Mucosa of stomach (tissue), 1 donor: ENCODE measurements at regions not wholly inside any gene's neighbourhood (a gene's known extent, or its start where the extent isn't known, plus 50 kb on each side); places are given as distances from the start of the nearest gene placed in this dataset.

ENCODE experiments used
- H3K27me3 ChIP-seq: one replicate; pipeline ENCODE4 v1.7.0; 2013; ENCODE audit warnings: mild to moderate bottlenecking, low read length; ENCODE audit not compliant: control insufficient read depth, insufficient read depth
- H3K36me3 ChIP-seq: one replicate; pipeline ENCODE4 v1.7.0; 2013; ENCODE audit warnings: low read length; ENCODE audit not compliant: control insufficient read depth, insufficient read depth
- H3K4me1 ChIP-seq: one replicate; pipeline ENCODE4 v1.7.0; 2013; ENCODE audit warnings: mild to moderate bottlenecking, low read length; ENCODE audit not compliant: control insufficient read depth, insufficient read depth
- H3K4me3 ChIP-seq: one replicate; pipeline ENCODE4 v1.7.0; 2013; ENCODE audit warnings: low read length
- H3K9ac ChIP-seq: one replicate; pipeline ENCODE4 v1.7.0; 2013; ENCODE audit warnings: mild to moderate bottlenecking, low read length, moderate library complexity
- H3K9me3 ChIP-seq: one replicate; pipeline ENCODE4 v1.7.0; 2013; ENCODE audit warnings: mild to moderate bottlenecking, low read length, moderate library complexity; ENCODE audit not compliant: control insufficient read depth
- donor health status: Pancreatic carcinoma.

DNA sequence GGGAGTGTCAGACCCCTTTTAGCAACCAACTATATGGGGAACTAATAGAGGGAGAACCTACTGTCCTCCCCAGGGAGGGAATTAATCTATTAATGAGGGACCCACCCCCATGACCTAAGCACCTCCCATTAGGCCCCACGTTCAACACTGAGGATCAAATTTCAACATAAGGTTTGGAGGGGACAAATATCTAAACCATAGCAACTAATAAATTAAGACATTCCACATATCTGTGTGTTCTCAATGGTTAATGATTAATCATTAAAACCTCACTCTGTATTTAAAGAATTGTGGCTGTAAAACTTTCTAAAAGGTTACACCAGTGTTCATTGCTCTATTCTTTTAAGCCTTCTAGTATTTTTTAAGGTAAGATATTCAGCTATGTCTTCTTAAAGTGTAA, 500.4 kb upstream of the SULF2 start:
- H3K9me3 ChIP-seq: no peaks in the 10 kb centered on the region
- no peaks in the 10 kb centered on the region for H3K27me3 ChIP-seq
- H3K4me1 ChIP-seq: peaks cover 35% of the 10 kb centered on the region
- no peak overlapping the region for H3K4me3 ChIP-seq
- H3K9ac ChIP-seq: no peak overlapping the region
- H3K36me3 ChIP-seq: no peaks in the 10 kb centered on the region

DNA sequence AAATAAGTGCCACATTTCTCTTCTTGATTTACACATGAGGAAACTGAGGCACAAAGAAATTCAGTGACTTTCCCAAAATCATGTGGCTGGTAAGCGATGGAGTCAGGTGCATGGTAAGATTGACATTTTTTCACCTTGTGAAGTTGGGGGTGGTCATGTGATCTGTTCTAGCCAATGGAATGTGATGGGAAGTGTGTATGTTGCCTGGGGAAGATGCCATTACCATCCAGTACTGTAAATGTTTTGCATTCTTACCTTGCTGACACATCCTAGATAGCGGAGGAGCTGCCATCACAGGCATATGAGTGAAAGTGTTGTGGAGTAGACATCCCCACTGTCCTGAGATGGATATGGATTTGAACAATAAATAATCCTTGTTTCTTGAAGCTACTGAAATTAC, 499.6 kb upstream of the SULF2 start:
- H3K4me3 ChIP-seq: no peak overlapping the region
- H3K9me3 ChIP-seq: no peaks in the 10 kb centered on the region
- peaks cover 35% of the 10 kb centered on the region for H3K4me1 ChIP-seq
- no peaks in the 10 kb centered on the region for H3K27me3 ChIP-seq
- H3K36me3 ChIP-seq: no peaks in the 10 kb centered on the region
- no peak overlapping the region for H3K9ac ChIP-seq

DNA sequence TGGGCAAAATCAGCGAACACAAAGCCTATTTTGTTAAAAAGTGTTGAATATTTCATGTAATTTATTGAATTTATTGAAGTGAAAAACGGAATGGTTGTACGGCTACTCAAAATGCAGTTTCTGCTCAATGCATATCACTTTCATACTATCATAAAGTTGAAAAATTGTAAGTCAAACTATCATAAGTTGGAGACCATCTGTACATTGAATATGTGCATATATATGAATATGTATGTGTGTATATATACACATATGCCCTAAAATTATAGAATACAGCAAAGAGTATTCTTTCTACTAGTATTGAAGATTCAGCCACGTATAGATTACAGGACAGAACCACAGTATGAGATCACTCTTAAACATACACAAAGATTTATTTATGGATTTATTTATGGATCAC, 499.0 kb upstream of the SULF2 start:
- no peaks in the 10 kb centered on the region for H3K27me3 ChIP-seq
- H3K9me3 ChIP-seq: no peaks in the 10 kb centered on the region
- peaks cover 35% of the 10 kb centered on the region for H3K4me1 ChIP-seq
- no peak overlapping the region for H3K9ac ChIP-seq
- no peak overlapping the region for H3K4me3 ChIP-seq
- H3K36me3 ChIP-seq: no peaks in the 10 kb centered on the region

DNA sequence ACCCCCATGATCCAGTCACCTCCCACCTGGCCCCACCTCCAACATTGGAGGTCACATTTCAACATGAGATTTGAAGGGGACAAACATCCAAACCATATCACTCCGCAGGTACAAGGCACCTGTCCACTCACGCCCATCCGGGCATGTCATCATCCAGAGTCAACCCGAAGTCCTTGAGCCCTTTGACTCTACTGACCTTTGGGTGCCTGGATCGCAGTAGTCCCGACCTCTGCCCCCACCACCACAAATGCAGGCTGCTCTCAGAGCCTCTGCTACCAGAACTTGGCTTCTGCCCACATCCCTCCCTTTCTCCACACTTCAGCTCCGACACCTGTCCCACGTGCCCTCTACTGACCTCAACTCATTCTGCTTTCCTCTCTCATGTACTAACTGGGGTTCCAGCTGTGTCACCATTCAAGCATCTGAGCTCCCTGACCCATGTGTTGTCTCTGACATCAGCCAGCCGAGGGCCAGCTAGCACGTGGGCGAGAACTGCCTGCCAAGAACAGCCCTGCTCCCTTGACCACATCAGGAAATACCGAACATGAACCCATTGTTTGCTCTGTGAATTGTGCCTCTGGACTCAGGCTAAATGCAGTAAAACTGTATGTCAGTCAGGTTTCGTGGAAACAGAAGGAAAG, 498.3 kb upstream of the SULF2 start:
- Histone ChIP-seq H3K36me3 (no peaks in the 10 kb centered on the region), H3K9me3 (no peaks in the 10 kb centered on the region), H3K9ac (no peak overlapping the region), H3K4me1 (peaks cover 35% of the 10 kb centered on the region), H3K4me3 (no peak overlapping the region), H3K27me3 (no peaks in the 10 kb centered on the region)

DNA sequence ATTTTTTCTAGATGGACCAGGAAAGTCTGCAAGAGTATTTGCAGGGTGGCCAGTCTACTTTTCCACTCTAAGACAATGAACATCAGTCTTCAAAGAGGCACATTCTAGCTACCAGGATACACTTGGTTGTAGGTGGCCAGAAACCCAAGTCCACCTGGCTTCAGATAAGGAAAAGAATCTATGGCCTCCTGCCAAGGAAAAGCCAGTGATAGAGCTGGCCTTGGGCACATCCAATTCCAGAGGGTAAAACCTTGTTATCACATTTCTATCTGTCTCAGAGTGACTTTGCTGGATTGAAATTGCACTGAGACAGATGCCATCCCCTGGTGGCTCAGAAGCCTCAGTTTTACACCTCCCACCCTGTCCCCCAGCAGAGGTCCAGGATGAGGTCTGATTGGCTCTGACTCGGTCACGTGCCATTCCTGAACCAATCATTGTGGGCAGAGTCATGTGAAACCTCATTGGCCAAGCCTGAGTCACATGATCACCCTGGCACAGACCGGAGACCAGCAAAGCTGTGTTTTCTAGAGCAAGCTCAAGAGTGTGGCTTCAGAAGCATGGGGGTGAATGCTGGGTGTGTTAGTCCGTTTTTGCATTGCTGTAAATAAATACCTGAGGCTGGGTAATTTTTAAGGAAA, 497.4 kb upstream of the SULF2 start:
- Histone ChIP-seq H3K4me1 (peaks cover 35% of the 10 kb centered on the region), H3K4me3 (no peak overlapping the region), H3K9ac (no peak overlapping the region), H3K36me3 (no peaks in the 10 kb centered on the region), H3K9me3 (no peaks in the 10 kb centered on the region), H3K27me3 (no peaks in the 10 kb centered on the region)

DNA sequence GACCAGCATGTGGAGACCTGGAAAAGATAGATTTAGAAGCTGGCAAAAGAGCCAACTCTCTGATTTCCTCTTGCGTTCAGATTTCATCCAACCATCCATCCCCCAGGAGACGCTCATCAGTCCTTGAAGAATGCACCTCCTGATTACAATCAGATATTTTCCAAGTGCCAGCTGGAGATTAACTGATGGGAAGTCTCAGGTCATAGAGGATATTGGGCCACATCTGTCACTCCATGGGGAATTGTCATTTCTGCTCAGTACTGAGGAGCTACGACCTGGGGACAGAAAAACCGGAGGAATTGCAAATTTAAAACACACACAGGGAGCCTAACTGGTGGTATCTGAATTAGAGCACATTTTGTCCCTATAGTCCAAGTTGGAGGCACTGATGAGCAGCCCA, 496.2 kb upstream of the SULF2 start:
- Histone ChIP-seq H3K9me3 (no peaks in the 10 kb centered on the region), H3K36me3 (no peaks in the 10 kb centered on the region), H3K9ac (no peak overlapping the region), H3K4me3 (no peak overlapping the region), H3K27me3 (no peaks in the 10 kb centered on the region), H3K4me1 (peaks cover 24% of the 10 kb centered on the region)

GRCh38 chr20:48278961-48279481, 493.7 kb upstream of the SULF2 start:
- H3K9me3 ChIP-seq: no peaks in the 10 kb centered on the region
- H3K36me3 ChIP-seq: no peaks in the 10 kb centered on the region
- no peaks in the 10 kb centered on the region for H3K27me3 ChIP-seq
- H3K4me1 ChIP-seq: peaks cover 12% of the 10 kb centered on the region
- no peak overlapping the region for H3K9ac ChIP-seq
- no peak overlapping the region for H3K4me3 ChIP-seq

- no peaks in the 10 kb centered on the region for H3K9me3 ChIP-seq
- no peak overlapping the region for H3K9ac ChIP-seq
- H3K36me3 ChIP-seq: no peaks in the 10 kb centered on the region
- peaks cover under 1% of the 10 kb centered on the region for H3K4me1 ChIP-seq
- no peaks in the 10 kb centered on the region for H3K27me3 ChIP-seq
- H3K4me3 ChIP-seq: no peak overlapping the region
Observed at GRCh38 chr20:48277266-48277665, 492.0 kb upstream of the SULF2 start.

- no peaks in the 10 kb centered on the region for H3K27me3 ChIP-seq
- H3K9me3 ChIP-seq: no peaks in the 10 kb centered on the region
- no peaks in the 10 kb centered on the region for H3K4me1 ChIP-seq
- H3K9ac ChIP-seq: no peak overlapping the region
- no peaks in the 10 kb centered on the region for H3K36me3 ChIP-seq
- H3K4me3 ChIP-seq: no peak overlapping the region
Observed at GRCh38 chr20:48276021-48276342, 490.7 kb upstream of the SULF2 start.

- no peaks in the 10 kb centered on the region for H3K4me1 ChIP-seq
- no peaks in the 10 kb centered on the region for H3K27me3 ChIP-seq
- no peaks in the 10 kb centered on the region for H3K36me3 ChIP-seq
- H3K9ac ChIP-seq: no peak overlapping the region
- H3K4me3 ChIP-seq: no peak overlapping the region
- H3K9me3 ChIP-seq: no peaks in the 10 kb centered on the region
Observed at GRCh38 chr20:48275286-48276020, 490.2 kb upstream of the SULF2 start.

DNA sequence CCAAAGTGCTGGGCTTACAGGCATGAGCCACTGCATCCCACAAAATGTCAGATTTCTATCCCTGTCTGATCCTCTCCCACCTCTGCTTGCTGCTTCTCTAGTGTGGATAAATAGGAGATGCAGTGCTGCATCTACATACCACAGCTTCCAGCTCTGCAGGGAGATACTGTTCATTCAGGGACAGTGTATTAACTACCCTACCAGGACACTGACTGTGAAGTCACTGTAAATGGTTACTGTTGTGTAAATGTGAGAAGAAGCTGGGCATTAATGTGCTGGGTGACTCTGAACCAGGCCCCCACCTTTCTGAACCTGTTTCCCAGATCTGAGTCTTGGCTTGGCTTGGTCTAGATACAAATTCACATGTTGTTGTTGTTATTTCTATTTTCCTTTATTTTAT, 488.6 kb upstream of the SULF2 start:
- Histone ChIP-seq H3K9me3 (no peaks in the 10 kb centered on the region), H3K4me3 (no peak overlapping the region), H3K9ac (no peak overlapping the region), H3K36me3 (no peaks in the 10 kb centered on the region), H3K4me1 (no peaks in the 10 kb centered on the region), H3K27me3 (peaks cover 4% of the 10 kb centered on the region)

DNA sequence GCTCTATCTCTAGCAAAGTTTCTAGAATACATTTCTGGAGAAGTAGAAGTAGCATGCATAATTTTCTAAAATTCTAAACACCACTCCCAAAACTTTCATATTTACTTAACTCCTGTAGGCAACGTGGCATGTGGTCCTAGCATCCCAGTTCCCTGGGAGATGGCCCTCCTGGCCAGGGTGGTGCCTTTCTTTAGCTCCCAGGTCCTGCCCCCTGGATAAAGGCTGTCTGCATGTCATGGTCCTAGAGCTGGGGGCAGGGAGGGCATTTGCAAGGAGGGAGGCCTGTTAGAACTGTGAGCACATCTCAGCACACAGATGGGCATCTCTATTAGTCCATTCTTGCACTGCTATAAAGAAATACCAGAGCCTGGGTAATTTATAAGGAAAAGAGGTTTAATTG, 485.6 kb upstream of the SULF2 start:
- Histone ChIP-seq H3K36me3 (no peaks in the 10 kb centered on the region), H3K27me3 (peaks cover 4% of the 10 kb centered on the region), H3K9ac (no peak overlapping the region), H3K4me3 (no peak overlapping the region), H3K9me3 (no peaks in the 10 kb centered on the region), H3K4me1 (no peaks in the 10 kb centered on the region)
